T-cell (primary cell): ENCODE measurements at regions not wholly inside any gene's neighbourhood (a gene's known extent, or its start where the extent isn't known, plus 50 kb on each side); places are given as distances from the start of the nearest gene placed in this dataset.

Experiments
- ATAC-seq, 4 experiments: fragments of 200-7000 bp in 3 of 4; fragments of 150-1000 bp in 1 of 4; cut with Tn5 transposase; replicated peaks in 1 of 4; 1 replicate in 3 of 4; 2 replicates in 1 of 4; pipeline ENCODE4 v1.10.0; 2021; ENCODE audit warnings: moderate library complexity in 3 of 4, mild to moderate bottlenecking in 2 of 4, moderate number of reproducible peaks in 1 of 4
- CTCF ChIA-PET, 2 donors: fragments of 300-600 bp; sonication (Branson Sonifier 250); formaldehyde crosslinking; loops; one replicate each; lab custom pipeline; 2022; ENCODE audit warnings: antibody characterized with exemption in 2 of 2; lab: Charles Lee
- POLR2A ChIA-PET, 2 donors: fragments of 300-600 bp; sonication (Branson Sonifier 250); formaldehyde crosslinking; loops; one replicate each; lab custom pipeline; 2022; ENCODE audit warnings: antibody characterized with exemption in 2 of 2; lab: Charles Lee
- DNase-seq, 35 experiments: peaks; one replicate each; pipeline versions ENCODE4 v3.0.0 to v3.0.0-alpha.2; 2013 to 2023
- H3K27ac ChIP-seq: one replicate; pipeline ENCODE4 v1.5.1; 2013; ENCODE audit warnings: low read length
- H3K27me3 ChIP-seq, 2 experiments: replicated peaks in 1 of 2; 1 replicate in 1 of 2; 2 replicates in 1 of 2; pipeline versions ENCODE4 v1.6.1 to v1.7.0; 2013; ENCODE audit warnings: low read length in 1 of 2, mixed read lengths in 1 of 2; ENCODE audit not compliant: control insufficient read depth in 2 of 2, insufficient read depth in 2 of 2; ENCODE audit errors: extremely low read depth in 1 of 2
- H3K36me3 ChIP-seq, 2 donors: 1 replicate in 1 of 2; 2 replicates in 1 of 2; pipeline versions ENCODE4 v1.6.1 to v1.7.0; 2013; ENCODE audit warnings: low read length in 1 of 2; ENCODE audit not compliant: control insufficient read depth in 2 of 2, insufficient read depth in 1 of 2; ENCODE audit errors: extremely low read depth in 1 of 2
- H3K4me1 ChIP-seq, 2 experiments: 1 replicate in 1 of 2; 2 replicates in 1 of 2; pipeline versions ENCODE4 v1.6.1 to v1.7.0; 2013; ENCODE audit warnings: low read length in 2 of 2, mixed read lengths in 1 of 2; ENCODE audit not compliant: insufficient read depth in 2 of 2, control insufficient read depth in 1 of 2; ENCODE audit errors: extremely low read depth in 1 of 2
- H3K4me3 ChIP-seq, 2 donors: 1 replicate in 1 of 2; 2 replicates in 1 of 2; pipeline versions ENCODE4 v1.5.1 to v1.7.0; 2013; ENCODE audit warnings: mild to moderate bottlenecking in 2 of 2, low read length in 1 of 2, moderate library complexity in 1 of 2; ENCODE audit not compliant: control insufficient read depth in 1 of 2; ENCODE audit errors: extremely low read depth in 1 of 2
- H3K9me3 ChIP-seq: 2 replicates; pipeline ENCODE4 v1.7.0; 2013
- H3K27ac Mint-ChIP-seq, 2 donors: one replicate each; pipeline ENCODE4 v1.8.0; 2020 to 2021; ENCODE audit warnings: mild to moderate bottlenecking in 2 of 2, mixed read lengths in 2 of 2
- H3K27me3 Mint-ChIP-seq, 2 donors: one replicate each; pipeline ENCODE4 v1.8.0; 2021 to 2022; ENCODE audit warnings: mixed read lengths in 2 of 2
- H3K36me3 Mint-ChIP-seq: one replicate; pipeline ENCODE4 v1.8.0; 2021; ENCODE audit warnings: mixed read lengths
- H3K4me1 Mint-ChIP-seq, 3 donors: one replicate each; pipeline ENCODE4 v1.8.0; 2020 to 2022; ENCODE audit warnings: mixed read lengths in 3 of 3, mild to moderate bottlenecking in 1 of 3
- H3K4me3 Mint-ChIP-seq, 3 donors: one replicate each; pipeline ENCODE4 v1.8.0; 2020 to 2022; ENCODE audit warnings: mild to moderate bottlenecking in 3 of 3, mixed read lengths in 3 of 3, moderate library complexity in 3 of 3
- H3K9me3 Mint-ChIP-seq, 3 donors: one replicate each; pipeline ENCODE4 v1.8.0; 2020 to 2022; ENCODE audit warnings: mixed read lengths in 3 of 3
- WGBS: methylation state at CpG from one replicate; pipeline ENCODE4 v1.1.5; 2013; ENCODE audit warnings: missing lambda C conversion rate; ENCODE audit not compliant: insufficient coverage; 5-methylcytosine and 5-hydroxymethylcytosine counted together

GRCh38 chr16:5235119-5235518 lies 137.5 kb upstream of the EEF2KMT start:
- ChIA-PET CTCF (no interaction called here), POLR2A (no interaction called here)
- peaks cover 33 to 46% of the 10 kb centered on the region in 2 donors for H3K27me3 Mint-ChIP-seq
- Histone ChIP-seq H3K4me1 (peaks cover 0 to 5% of the 10 kb centered on the region in 2 experiments), H3K36me3 (no peaks in the 10 kb centered on the region), H3K4me3 (no peak overlapping the region), H3K27ac (no peak overlapping the region), H3K9me3 (no peaks in the 10 kb centered on the region), H3K27me3 (peaks cover 0 to 34% of the 10 kb centered on the region in 2 experiments)
- ATAC-seq, result no peak
- 93% methylated on average over 3 of the region's 8 CpGs for WGBS
- peaks cover 0 to 7% (median 5%) of the 10 kb centered on the region in 3 donors for H3K9me3 Mint-ChIP-seq
- H3K36me3 Mint-ChIP-seq, result no peaks in the 10 kb centered on the region
- DNase-seq, result no peak
- H3K4me1 Mint-ChIP-seq, result peaks cover 2 to 6% (median 4%) of the 10 kb centered on the region in 3 donors
- no peak overlapping the region for H3K4me3 Mint-ChIP-seq
- no peak overlapping the region for H3K27ac Mint-ChIP-seq

GRCh38 chr16:5234295-5235050 lies 136.9 kb upstream of the EEF2KMT start:
- Mint-ChIP-seq H3K27ac (no peak overlapping the region), H3K4me1 (peaks cover 2 to 6% (median 4%) of the 10 kb centered on the region in 3 donors), H3K4me3 (no peak overlapping the region), H3K27me3 (peaks cover 33 to 47% of the 10 kb centered on the region in 2 donors), H3K36me3 (no peaks in the 10 kb centered on the region), H3K9me3 (peaks cover 0 to 7% (median 5%) of the 10 kb centered on the region in 3 donors)
- POLR2A ChIA-PET, result no interaction called here
- H3K27ac ChIP-seq, result no peak overlapping the region
- no peaks in the 10 kb centered on the region for H3K4me1 ChIP-seq
- DNase-seq (no peak), ATAC-seq (no peak)
- peaks cover 0 to 33% of the 10 kb centered on the region in 2 experiments for H3K27me3 ChIP-seq
- WGBS, result 72% methylated on average over 13 of the region's 21 CpGs
- no peak overlapping the region for H3K4me3 ChIP-seq
- CTCF ChIA-PET, result no interaction called here
- H3K9me3 ChIP-seq, result no peaks in the 10 kb centered on the region
- H3K36me3 ChIP-seq, result no peaks in the 10 kb centered on the region

- CTCF ChIA-PET, result interaction anchor here in 1 of 2 donors (0.6 kb wide), 1 partner anchor 1360 kb away, joined by 3 read pairs; no protein-coding TSS in a partner anchor
- Histone ChIP-seq H3K9me3 (no peaks in the 10 kb centered on the region), H3K4me3 (no peak overlapping the region), H3K27ac (no peak overlapping the region), H3K4me1 (no peaks in the 10 kb centered on the region), H3K36me3 (no peaks in the 10 kb centered on the region), H3K27me3 (peaks cover 0 to 28% of the 10 kb centered on the region in 2 experiments)
- Mint-ChIP-seq H3K4me1 (no peaks in the 10 kb centered on the region), H3K36me3 (no peaks in the 10 kb centered on the region), H3K27me3 (peaks cover 34 to 42% of the 10 kb centered on the region in 2 donors), H3K27ac (no peak overlapping the region), H3K4me3 (no peak overlapping the region), H3K9me3 (peaks cover 0 to 7% (median 5%) of the 10 kb centered on the region in 3 donors)
- ATAC-seq, result no peak
- DNase-seq, result no peak
- 48% methylated on average over 3 of the region's 5 CpGs for WGBS
- POLR2A ChIA-PET, result no interaction called here
Observed at GRCh38 chr16:5231246-5231759, 133.7 kb upstream of the EEF2KMT start.

GRCh38 chr16:5228369-5228768 lies 130.8 kb upstream of the EEF2KMT start:
- peaks cover 0 to 7% (median 5%) of the 10 kb centered on the region in 3 donors for H3K9me3 Mint-ChIP-seq
- H3K36me3 Mint-ChIP-seq, result no peaks in the 10 kb centered on the region
- CTCF ChIA-PET, result no interaction called here
- H3K36me3 ChIP-seq, result no peaks in the 10 kb centered on the region
- H3K4me1 ChIP-seq, result no peaks in the 10 kb centered on the region
- POLR2A ChIA-PET, result no interaction called here
- H3K27me3 ChIP-seq, result peaks cover 0 to 25% of the 10 kb centered on the region in 2 experiments
- ATAC-seq, result no peak
- no peak overlapping the region for H3K27ac ChIP-seq
- no peak for DNase-seq
- no peaks in the 10 kb centered on the region for H3K4me1 Mint-ChIP-seq
- H3K27ac Mint-ChIP-seq, result no peak overlapping the region
- H3K9me3 ChIP-seq, result no peaks in the 10 kb centered on the region
- WGBS, result 16% methylated on average over 3 of the region's 3 CpGs
- peaks cover 32 to 51% of the 10 kb centered on the region in 2 donors for H3K27me3 Mint-ChIP-seq
- H3K4me3 ChIP-seq, result no peak overlapping the region
- no peak overlapping the region for H3K4me3 Mint-ChIP-seq

GRCh38 chr16:5225931-5226655 lies 128.5 kb upstream of the EEF2KMT start:
- no peak for ATAC-seq
- CTCF ChIA-PET, result no interaction called here
- Mint-ChIP-seq H3K27ac (no peak overlapping the region), H3K9me3 (no peaks in the 10 kb centered on the region), H3K4me1 (no peaks in the 10 kb centered on the region), H3K36me3 (no peaks in the 10 kb centered on the region), H3K4me3 (no peak overlapping the region), H3K27me3 (peaks cover 30 to 44% of the 10 kb centered on the region in 2 donors)
- no peaks in the 10 kb centered on the region for H3K36me3 ChIP-seq
- 27% methylated on average over 6 of the region's 10 CpGs for WGBS
- no peak overlapping the region for H3K4me3 ChIP-seq
- H3K4me1 ChIP-seq, result no peaks in the 10 kb centered on the region
- no peak for DNase-seq
- H3K27me3 ChIP-seq, result peaks cover 0 to 25% of the 10 kb centered on the region in 2 experiments
- no peaks in the 10 kb centered on the region for H3K9me3 ChIP-seq
- no peak overlapping the region for H3K27ac ChIP-seq
- POLR2A ChIA-PET, result no interaction called here

GRCh38 chr16:5222761-5223160 lies 125.2 kb upstream of the EEF2KMT start:
- H3K4me3 ChIP-seq, result no peak overlapping the region
- no peak overlapping the region for H3K27ac ChIP-seq
- CTCF ChIA-PET, result interaction anchor here in 1 of 2 donors (0.6 kb wide), 1 partner anchor 984 kb away, joined by 3 read pairs; no protein-coding TSS in a partner anchor
- H3K27me3 ChIP-seq, result peaks cover 0 to 17% of the 10 kb centered on the region in 2 experiments
- Mint-ChIP-seq H3K4me1 (no peaks in the 10 kb centered on the region), H3K4me3 (no peak overlapping the region), H3K36me3 (no peaks in the 10 kb centered on the region), H3K9me3 (no peaks in the 10 kb centered on the region), H3K27ac (no peak overlapping the region), H3K27me3 (peaks cover 31 to 42% of the 10 kb centered on the region in 2 donors)
- no peaks in the 10 kb centered on the region for H3K36me3 ChIP-seq
- no peak for DNase-seq
- H3K4me1 ChIP-seq, result no peaks in the 10 kb centered on the region
- no CpG with 5 or more reads among the region's 4 CpGs for WGBS
- H3K9me3 ChIP-seq, result no peaks in the 10 kb centered on the region
- POLR2A ChIA-PET, result no interaction called here
- no peak for ATAC-seq
